ENCODE measurements at regions not wholly inside any gene's neighbourhood (a gene's known extent, or its start where the extent isn't known, plus 50 kb on each side); places are given as distances from the start of the nearest gene placed in this dataset.

DNA sequence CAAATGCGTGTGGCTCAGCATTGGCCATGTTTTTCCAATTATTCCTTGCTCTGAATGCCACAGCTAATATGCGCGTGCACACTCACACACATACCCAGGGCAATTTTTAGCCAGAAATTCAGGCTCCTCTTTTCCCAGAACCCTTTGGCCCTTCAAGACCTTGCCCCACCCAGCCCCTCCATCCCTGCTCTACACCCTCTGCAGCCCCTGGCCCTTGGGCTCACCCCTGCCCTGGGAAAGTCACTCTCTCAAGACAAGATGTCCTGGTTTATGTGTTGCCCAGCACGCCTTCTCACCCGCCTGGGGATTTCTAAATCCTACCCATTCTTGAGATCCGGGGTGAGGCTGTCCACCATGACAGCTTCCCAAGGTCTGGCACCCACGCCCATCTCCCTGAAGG lies 319.7 kb downstream of the CYP26B1 start:
- H3K9me3 Mint-ChIP-seq (ENCODE audit: low read depth) = peaks cover 7% of the 10 kb centered on the region
- no peaks in the 10 kb centered on the region for H3K36me3 Mint-ChIP-seq (ENCODE audit: low read depth)
- TF ChIP-seq, protein P1, sequence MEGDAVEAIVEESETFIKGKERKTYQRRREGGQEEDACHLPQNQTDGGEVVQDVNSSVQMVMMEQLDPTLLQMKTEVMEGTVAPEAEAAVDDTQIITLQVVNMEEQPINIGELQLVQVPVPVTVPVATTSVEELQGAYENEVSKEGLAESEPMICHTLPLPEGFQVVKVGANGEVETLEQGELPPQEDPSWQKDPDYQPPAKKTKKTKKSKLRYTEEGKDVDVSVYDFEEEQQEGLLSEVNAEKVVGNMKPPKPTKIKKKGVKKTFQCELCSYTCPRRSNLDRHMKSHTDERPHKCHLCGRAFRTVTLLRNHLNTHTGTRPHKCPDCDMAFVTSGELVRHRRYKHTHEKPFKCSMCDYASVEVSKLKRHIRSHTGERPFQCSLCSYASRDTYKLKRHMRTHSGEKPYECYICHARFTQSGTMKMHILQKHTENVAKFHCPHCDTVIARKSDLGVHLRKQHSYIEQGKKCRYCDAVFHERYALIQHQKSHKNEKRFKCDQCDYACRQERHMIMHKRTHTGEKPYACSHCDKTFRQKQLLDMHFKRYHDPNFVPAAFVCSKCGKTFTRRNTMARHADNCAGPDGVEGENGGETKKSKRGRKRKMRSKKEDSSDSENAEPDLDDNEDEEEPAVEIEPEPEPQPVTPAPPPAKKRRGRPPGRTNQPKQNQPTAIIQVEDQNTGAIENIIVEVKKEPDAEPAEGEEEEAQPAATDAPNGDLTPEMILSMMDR (IDR thresholded peaks at IDR 0.05) = no peak
- no peak for DNase-seq (ENCODE audit: low spot score)
- no peak overlapping the region for H3K27ac Mint-ChIP-seq (ENCODE audit: unreplicated experiment)
- no peak overlapping the region for H3K4me3 Mint-ChIP-seq (ENCODE audit: unreplicated experiment)
- peaks cover 3% of the 10 kb centered on the region for H3K4me1 Mint-ChIP-seq (ENCODE audit: low read depth)
- H3K27me3 Mint-ChIP-seq (ENCODE audit: low read depth) = no peaks in the 10 kb centered on the region

DNA sequence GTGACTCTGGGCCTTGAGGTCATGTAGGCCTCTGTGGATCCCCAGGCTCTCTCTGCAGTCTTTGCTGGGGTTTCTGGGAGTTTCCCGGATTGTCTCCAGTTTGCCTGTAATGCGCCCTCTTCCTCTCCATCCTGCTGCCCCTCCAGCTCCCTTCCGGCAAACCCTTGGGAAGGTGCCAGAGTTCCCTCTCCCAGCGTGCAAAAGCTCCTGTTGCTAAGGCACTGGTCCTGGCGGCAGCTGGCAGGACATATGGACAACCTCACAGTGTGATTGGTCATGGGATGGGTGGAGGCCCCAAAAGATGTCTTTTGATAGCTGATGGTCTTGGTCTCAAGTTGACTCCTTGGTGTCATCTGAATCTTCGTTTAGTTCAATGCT lies 320.1 kb downstream of the CYP26B1 start:
- no peak for DNase-seq (ENCODE audit: low spot score)
- Mint-ChIP-seq H3K4me3 (ENCODE audit: unreplicated experiment) (no peak overlapping the region), H3K27me3 (ENCODE audit: low read depth) (no peaks in the 10 kb centered on the region), H3K4me1 (ENCODE audit: low read depth) (peaks cover 3% of the 10 kb centered on the region), H3K27ac (ENCODE audit: unreplicated experiment) (no peak overlapping the region), H3K36me3 (ENCODE audit: low read depth) (no peaks in the 10 kb centered on the region), H3K9me3 (ENCODE audit: low read depth) (peaks cover 7% of the 10 kb centered on the region)
- TF ChIP-seq, protein P1 (IDR thresholded peaks at IDR 0.05) = no peak

DNA sequence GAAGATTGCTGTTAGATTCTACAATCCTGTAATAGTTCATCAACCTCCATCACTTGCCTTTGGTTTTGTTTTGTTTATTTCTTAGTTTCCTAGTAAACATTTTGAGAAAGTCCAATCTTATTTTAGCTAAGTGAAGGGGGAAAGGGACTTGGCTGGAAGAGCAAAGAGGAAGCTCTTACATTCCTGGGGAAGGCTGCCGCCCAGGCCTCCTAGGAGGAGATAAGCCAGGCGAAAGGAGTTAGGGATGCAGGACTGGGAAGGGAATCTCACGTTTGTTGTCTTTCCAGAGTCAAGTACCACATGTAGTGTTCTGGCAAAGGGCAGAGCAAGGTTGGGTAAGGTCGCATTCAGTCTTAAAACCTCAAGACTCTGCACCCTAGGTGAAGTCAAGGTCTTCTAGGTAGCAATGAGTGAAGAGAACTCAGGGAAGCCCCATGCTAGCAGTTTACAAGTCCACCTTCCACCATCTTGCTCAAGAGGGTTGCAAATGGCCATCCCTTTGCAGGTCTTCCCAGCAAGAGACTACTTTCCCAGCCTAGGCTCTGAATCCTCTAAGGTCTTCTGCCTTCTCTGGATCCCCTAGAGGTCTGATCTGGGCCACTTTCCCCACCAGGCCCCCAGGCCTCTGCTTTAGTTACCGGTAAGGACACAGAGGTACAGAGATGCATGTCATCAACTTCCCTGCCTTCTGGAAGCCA lies 320.7 kb downstream of the CYP26B1 start:
- Mint-ChIP-seq H3K4me1 (ENCODE audit: low read depth) (peaks cover 3% of the 10 kb centered on the region), H3K4me3 (ENCODE audit: unreplicated experiment) (no peak overlapping the region), H3K9me3 (ENCODE audit: low read depth) (peaks cover 7% of the 10 kb centered on the region), H3K27me3 (ENCODE audit: low read depth) (no peaks in the 10 kb centered on the region), H3K36me3 (ENCODE audit: low read depth) (no peaks in the 10 kb centered on the region), H3K27ac (ENCODE audit: unreplicated experiment) (no peak overlapping the region)
- TF ChIP-seq, protein P1 (IDR thresholded peaks at IDR 0.05) = no peak
- DNase-seq (ENCODE audit: low spot score) = no peak

DNA sequence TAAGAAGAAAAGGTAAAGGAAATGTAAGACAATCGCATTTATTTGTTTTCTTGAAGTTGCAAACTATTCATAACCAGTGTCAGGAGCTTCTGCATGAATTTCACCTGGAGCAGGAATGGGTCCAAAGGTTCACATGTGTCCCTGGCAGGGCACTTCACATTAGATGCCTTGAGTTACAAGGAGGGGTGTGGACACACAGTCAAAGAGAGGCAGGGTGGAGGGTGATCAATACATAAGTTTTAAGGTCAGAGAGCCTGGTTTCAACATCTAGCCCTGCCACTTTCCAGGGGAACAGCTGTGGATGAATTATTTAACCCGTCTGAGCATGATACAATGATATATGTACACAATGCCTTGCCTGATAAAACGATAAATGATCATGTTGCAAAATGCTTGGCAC lies 321.4 kb downstream of the CYP26B1 start:
- H3K36me3 Mint-ChIP-seq (ENCODE audit: low read depth) = no peaks in the 10 kb centered on the region
- H3K4me1 Mint-ChIP-seq (ENCODE audit: low read depth) = peaks cover 3% of the 10 kb centered on the region
- peaks cover 7% of the 10 kb centered on the region for H3K9me3 Mint-ChIP-seq (ENCODE audit: low read depth)
- no peaks in the 10 kb centered on the region for H3K27me3 Mint-ChIP-seq (ENCODE audit: low read depth)
- H3K4me3 Mint-ChIP-seq (ENCODE audit: unreplicated experiment) = no peak overlapping the region
- TF ChIP-seq, protein P1 (IDR thresholded peaks at IDR 0.05) = no peak
- H3K27ac Mint-ChIP-seq (ENCODE audit: unreplicated experiment) = no peak overlapping the region
- DNase-seq (ENCODE audit: low spot score) = no peak

DNA sequence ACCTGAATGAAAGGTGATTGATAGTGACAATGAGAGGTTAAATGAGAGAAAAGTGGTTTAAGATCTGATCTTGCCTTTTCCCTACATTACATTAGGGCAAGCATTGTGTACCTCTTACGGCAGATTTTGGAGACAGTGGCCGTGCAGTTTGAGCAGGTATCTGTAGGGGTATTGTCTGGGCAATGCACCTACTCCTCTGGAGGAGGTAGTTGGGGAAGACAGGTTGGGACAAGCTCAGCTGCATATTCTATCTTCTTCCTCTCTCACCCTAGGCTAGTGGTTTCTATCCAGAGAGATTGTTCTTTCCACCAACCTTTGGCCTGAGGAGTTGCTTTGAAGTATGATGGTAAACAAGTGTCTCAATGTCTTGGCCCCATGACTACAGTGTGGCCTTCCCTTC lies 323.2 kb downstream of the CYP26B1 start:
- H3K27me3 Mint-ChIP-seq (ENCODE audit: low read depth) = no peaks in the 10 kb centered on the region
- TF ChIP-seq, protein P1 (IDR thresholded peaks at IDR 0.05) = no peak
- H3K27ac Mint-ChIP-seq (ENCODE audit: unreplicated experiment) = no peak overlapping the region
- peaks cover 3% of the 10 kb centered on the region for H3K4me1 Mint-ChIP-seq (ENCODE audit: low read depth)
- H3K4me3 Mint-ChIP-seq (ENCODE audit: unreplicated experiment) = no peak overlapping the region
- peaks cover 7% of the 10 kb centered on the region for H3K9me3 Mint-ChIP-seq (ENCODE audit: low read depth)
- no peak for DNase-seq (ENCODE audit: low spot score)
- no peaks in the 10 kb centered on the region for H3K36me3 Mint-ChIP-seq (ENCODE audit: low read depth)
